ENCODE measurements at regions not wholly inside any gene's neighbourhood (a gene's known extent, or its start where the extent isn't known, plus 50 kb on each side); places are given as distances from the start of the nearest gene placed in this dataset.
A peak's percentile ranks its signal among the peaks of the same experiment; 100 is the strongest.

DNA sequence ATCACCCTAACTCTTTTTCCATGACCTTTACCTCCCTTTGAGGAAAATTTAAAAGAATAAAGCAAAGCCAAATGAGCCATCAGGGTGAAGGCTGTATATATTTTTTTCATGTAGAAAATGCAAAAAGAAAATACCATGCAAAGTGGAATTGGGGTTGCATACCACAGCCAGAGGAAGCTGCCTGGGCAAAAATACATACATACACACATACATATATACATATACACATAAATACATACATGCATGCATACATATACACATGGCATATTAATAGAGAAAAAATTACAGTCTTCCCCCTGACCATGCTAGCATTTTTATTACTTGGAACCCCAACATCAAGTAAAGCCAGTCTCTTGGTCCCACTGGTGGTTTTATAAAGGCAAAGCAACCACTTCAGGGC lies 63.7 kb upstream of the TMCO5A start:
- no peaks in the 10 kb centered on the region for H3K36me3 Mint-ChIP-seq (ENCODE audit: insufficient read depth in 2 of 2)
- H3K4me3 Mint-ChIP-seq: no peak overlapping the region
- no peaks in the 10 kb centered on the region for H3K9me3 Mint-ChIP-seq
- H3K27me3 Mint-ChIP-seq (ENCODE audit: low read depth): no peaks in the 10 kb centered on the region
- H3K4me1 Mint-ChIP-seq (ENCODE audit: low read depth): no peaks in the 10 kb centered on the region
- H3K27ac Mint-ChIP-seq: no peak overlapping the region
- ATAC-seq (replicated peaks in 1 of 2): no peak
- no peak for DNase-seq

- H3K36me3 Mint-ChIP-seq (ENCODE audit: insufficient read depth in 2 of 2): no peaks in the 10 kb centered on the region
Observed at GRCh38 chr15:37872661-37873060, 61.8 kb upstream of the TMCO5A start.

GRCh38 chr15:37873336-37873735 lies 61.1 kb upstream of the TMCO5A start:
- DNase-seq: no peak
- Mint-ChIP-seq H3K36me3 (ENCODE audit: insufficient read depth in 2 of 2) (no peaks in the 10 kb centered on the region), H3K27me3 (ENCODE audit: low read depth) (no peaks in the 10 kb centered on the region), H3K27ac (no peak overlapping the region), H3K9me3 (no peaks in the 10 kb centered on the region), H3K4me1 (ENCODE audit: low read depth) (no peaks in the 10 kb centered on the region), H3K4me3 (no peak overlapping the region)
- ATAC-seq (replicated peaks in 1 of 2): no peak

More at GRCh38 chr15:37872661-37873060, 61.8 kb upstream of the TMCO5A start:
- Mint-ChIP-seq H3K9me3 (no peaks in the 10 kb centered on the region), H3K27me3 (ENCODE audit: low read depth) (no peaks in the 10 kb centered on the region), H3K4me3 (no peak overlapping the region), H3K27ac (no peak overlapping the region), H3K4me1 (ENCODE audit: low read depth) (no peaks in the 10 kb centered on the region)
- ATAC-seq (replicated peaks in 1 of 2): no peak
- DNase-seq: no peak

GRCh38 chr15:37876900-37877299 lies 57.5 kb upstream of the TMCO5A start:
- H3K36me3 Mint-ChIP-seq (ENCODE audit: insufficient read depth in 2 of 2): no peaks in the 10 kb centered on the region
- H3K4me3 Mint-ChIP-seq: no peak overlapping the region

GRCh38 chr15:37877851-37878741 lies 56.3 kb upstream of the TMCO5A start:
- Mint-ChIP-seq H3K9me3 (no peaks in the 10 kb centered on the region), H3K4me3 (no peak overlapping the region), H3K27ac (no peak overlapping the region), H3K27me3 (ENCODE audit: low read depth) (peaks cover 13% of the 10 kb centered on the region), H3K4me1 (ENCODE audit: low read depth) (no peaks in the 10 kb centered on the region), H3K36me3 (ENCODE audit: insufficient read depth in 2 of 2) (no peaks in the 10 kb centered on the region)
- DNase-seq (no peak), ATAC-seq (replicated peaks in 1 of 2) (no peak)

More at GRCh38 chr15:37876900-37877299, 57.5 kb upstream of the TMCO5A start:
- H3K27ac Mint-ChIP-seq: no peak overlapping the region
- ATAC-seq (replicated peaks in 1 of 2) (no peak), DNase-seq (no peak)
- peaks cover 12% of the 10 kb centered on the region for H3K27me3 Mint-ChIP-seq (ENCODE audit: low read depth)
- H3K4me1 Mint-ChIP-seq (ENCODE audit: low read depth): no peaks in the 10 kb centered on the region
- H3K9me3 Mint-ChIP-seq: no peaks in the 10 kb centered on the region

GRCh38 chr15:37880009-37880834 lies 54.2 kb upstream of the TMCO5A start:
- Mint-ChIP-seq H3K4me1 (ENCODE audit: low read depth) (no peaks in the 10 kb centered on the region), H3K9me3 (no peaks in the 10 kb centered on the region), H3K27me3 (ENCODE audit: low read depth) (peaks cover 32% of the 10 kb centered on the region), H3K27ac (no peak overlapping the region), H3K4me3 (no peak overlapping the region), H3K36me3 (ENCODE audit: insufficient read depth in 2 of 2) (no peaks in the 10 kb centered on the region)
- ATAC-seq (replicated peaks in 1 of 2) (no peak), DNase-seq (peak; percentile 1 to 8)

- Mint-ChIP-seq H3K4me1 (ENCODE audit: low read depth) (no peaks in the 10 kb centered on the region), H3K27me3 (ENCODE audit: low read depth) (peaks cover 32% of the 10 kb centered on the region), H3K4me3 (no peak overlapping the region), H3K9me3 (no peaks in the 10 kb centered on the region), H3K36me3 (ENCODE audit: insufficient read depth in 2 of 2) (no peaks in the 10 kb centered on the region), H3K27ac (no peak overlapping the region)
- ATAC-seq (replicated peaks in 1 of 2): no peak
- no peak for DNase-seq
Observed at GRCh38 chr15:37880835-37881153, 53.6 kb upstream of the TMCO5A start.

DNA sequence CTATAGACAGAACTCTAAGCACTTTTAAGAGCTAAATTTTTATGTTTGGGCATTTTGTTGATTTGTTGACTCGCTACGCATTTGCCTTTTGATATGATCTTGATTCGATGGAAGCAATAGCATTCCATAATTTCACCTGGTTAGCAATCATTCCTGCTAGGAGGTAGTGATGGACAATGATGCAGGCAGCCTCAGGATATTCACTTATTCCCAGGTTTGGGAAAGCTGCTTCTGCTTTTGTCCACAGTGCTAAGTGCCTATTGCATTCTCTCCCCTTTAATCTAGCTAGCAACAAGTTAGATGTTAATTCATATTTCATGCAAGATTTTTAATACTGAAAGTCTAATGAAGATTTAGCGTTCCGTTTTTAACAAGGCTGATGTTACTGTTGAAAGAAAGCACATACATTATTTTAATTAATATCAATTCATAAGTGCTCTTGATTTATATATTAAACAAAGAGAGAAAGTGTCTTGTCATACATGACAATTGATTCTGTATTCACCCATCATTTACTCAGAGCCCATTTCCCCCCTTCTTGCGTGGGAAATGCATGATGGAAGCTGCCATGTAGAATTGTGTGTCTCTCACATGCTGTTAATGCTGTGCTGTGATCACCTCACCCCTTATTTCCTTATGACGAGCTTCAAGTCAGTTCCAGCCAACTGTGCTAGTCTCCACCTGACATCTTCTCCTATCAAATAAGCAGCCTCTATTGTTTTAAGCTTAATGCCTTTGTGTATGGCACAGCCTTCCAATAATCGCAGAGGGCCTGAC lies 53.0 kb upstream of the TMCO5A start:
- no peaks in the 10 kb centered on the region for H3K36me3 Mint-ChIP-seq (ENCODE audit: insufficient read depth in 2 of 2)
- ATAC-seq (replicated peaks in 1 of 2): no peak

GRCh38 chr15:37882640-37883039 lies 51.8 kb upstream of the TMCO5A start:
- no peaks in the 10 kb centered on the region for H3K4me1 Mint-ChIP-seq (ENCODE audit: low read depth)
- no peak overlapping the region for H3K4me3 Mint-ChIP-seq
- H3K27ac Mint-ChIP-seq: no peak overlapping the region
- no peak for ATAC-seq (replicated peaks in 1 of 2)
- peaks cover 32% of the 10 kb centered on the region for H3K27me3 Mint-ChIP-seq (ENCODE audit: low read depth)
- no peaks in the 10 kb centered on the region for H3K9me3 Mint-ChIP-seq
- no peak for DNase-seq
- H3K36me3 Mint-ChIP-seq (ENCODE audit: insufficient read depth in 2 of 2): no peaks in the 10 kb centered on the region

More for the DNA sequence above, 53.0 kb upstream of the TMCO5A start:
- Mint-ChIP-seq H3K4me1 (ENCODE audit: low read depth) (no peaks in the 10 kb centered on the region), H3K27me3 (ENCODE audit: low read depth) (peaks cover 32% of the 10 kb centered on the region), H3K4me3 (no peak overlapping the region), H3K27ac (no peak overlapping the region), H3K9me3 (no peaks in the 10 kb centered on the region)
- no peak for DNase-seq
